OCI-LY3 (cell line): ENCODE measurements at regions not wholly inside any gene's neighbourhood (a gene's known extent, or its start where the extent isn't known, plus 50 kb on each side); places are given as distances from the start of the nearest gene placed in this dataset.

Experiments used
- H2AFZ ChIP-seq: fragments of 200-600, 300-600 bp; shearing (Covaris generic); 2 replicates; pipeline ENCODE4 v1.6.0; 2014; ENCODE audit warnings: antibody characterized with exemption, low read depth, low read length
- H3K27ac ChIP-seq: fragments of 200-600, 300-600 bp; sonication (generic); 2 replicates; pipeline ENCODE4 v1.5.1; 2014; ENCODE audit warnings: mild to moderate bottlenecking, low read length, moderate library complexity, mixed read lengths
- H3K27me3 ChIP-seq: fragments of 200-600, 300-600 bp; sonication (generic); 2 replicates; pipeline ENCODE4 v1.6.1; 2014; ENCODE audit warnings: low read depth, low read length, mixed read lengths
- H3K36me3 ChIP-seq: fragments of 200-600, 300-600 bp; sonication (generic); replicated peaks from 2 replicates; pipeline ENCODE3; 2014; ENCODE audit warnings: low read depth, low read length, mixed read lengths
- H3K4me1 ChIP-seq: fragments of 300-600, 200-600 bp; sonication (generic); 2 replicates; pipeline ENCODE4 v1.6.1; 2014; ENCODE audit warnings: low read length, mixed read lengths
- H3K4me2 ChIP-seq: fragments of 200-600, 300-600 bp; sonication (generic); 2 replicates; pipeline ENCODE4 v1.6.1; 2014; ENCODE audit warnings: low read length, mixed read lengths
- H3K4me3 ChIP-seq: fragments of 300-600, 200-600 bp; sonication (generic); 2 replicates; pipeline ENCODE4 v1.5.1; 2014; ENCODE audit warnings: antibody characterized with exemption, mild to moderate bottlenecking, low read length, moderate library complexity
- H3K79me2 ChIP-seq: fragments of 300-600, 200-600 bp; shearing (Covaris generic); 2 replicates; pipeline ENCODE4 v1.6.1; 2014; ENCODE audit warnings: mild to moderate bottlenecking, low read length, mixed read lengths
- H3K9ac ChIP-seq: fragments of 300-600, 200-600 bp; shearing (Covaris generic); 2 replicates; pipeline ENCODE4 v1.6.0; 2014; ENCODE audit warnings: mild to moderate bottlenecking, low read length, moderate library complexity
- H3K9me3 ChIP-seq: fragments of 200-600, 300-600 bp; shearing (Covaris generic); 2 replicates; pipeline ENCODE4 v1.6.1; 2014; ENCODE audit warnings: low read length, mixed read lengths; ENCODE audit not compliant: insufficient read depth
- H4K20me1 ChIP-seq: fragments of 200-600, 300-600 bp; sonication (generic); 2 replicates; pipeline ENCODE4 v1.6.1; 2016; ENCODE audit warnings: low read length, mixed read lengths; ENCODE audit not compliant: insufficient read depth
- EZH2phosphoT487 ChIP-seq: fragments of 200-600 bp; shearing (Covaris generic); IDR thresholded peaks from 2 replicates; pipeline ENCODE4 v1.6.1; 2018; ENCODE audit warnings: antibody characterized with exemption, mixed run types, low read depth
- TF ChIP-seq, protein P1 (sequence below): fragments of 200-600, 300-600 bp; sonication (generic); IDR thresholded peaks from 2 replicates; pipeline ENCODE4 v1.5.1; 2014; ENCODE audit warnings: antibody characterized with exemption, low read length, low read depth

- H3K79me2 ChIP-seq: no peaks in the 10 kb centered on the region
- H4K20me1 ChIP-seq: no peaks in the 10 kb centered on the region
- TF ChIP-seq EZH2phosphoT487: no peak
- TF ChIP-seq, protein P1, sequence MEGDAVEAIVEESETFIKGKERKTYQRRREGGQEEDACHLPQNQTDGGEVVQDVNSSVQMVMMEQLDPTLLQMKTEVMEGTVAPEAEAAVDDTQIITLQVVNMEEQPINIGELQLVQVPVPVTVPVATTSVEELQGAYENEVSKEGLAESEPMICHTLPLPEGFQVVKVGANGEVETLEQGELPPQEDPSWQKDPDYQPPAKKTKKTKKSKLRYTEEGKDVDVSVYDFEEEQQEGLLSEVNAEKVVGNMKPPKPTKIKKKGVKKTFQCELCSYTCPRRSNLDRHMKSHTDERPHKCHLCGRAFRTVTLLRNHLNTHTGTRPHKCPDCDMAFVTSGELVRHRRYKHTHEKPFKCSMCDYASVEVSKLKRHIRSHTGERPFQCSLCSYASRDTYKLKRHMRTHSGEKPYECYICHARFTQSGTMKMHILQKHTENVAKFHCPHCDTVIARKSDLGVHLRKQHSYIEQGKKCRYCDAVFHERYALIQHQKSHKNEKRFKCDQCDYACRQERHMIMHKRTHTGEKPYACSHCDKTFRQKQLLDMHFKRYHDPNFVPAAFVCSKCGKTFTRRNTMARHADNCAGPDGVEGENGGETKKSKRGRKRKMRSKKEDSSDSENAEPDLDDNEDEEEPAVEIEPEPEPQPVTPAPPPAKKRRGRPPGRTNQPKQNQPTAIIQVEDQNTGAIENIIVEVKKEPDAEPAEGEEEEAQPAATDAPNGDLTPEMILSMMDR: no peak
- H2AFZ ChIP-seq: no peak overlapping the region
- H3K27me3 ChIP-seq: no peaks in the 10 kb centered on the region
- no peak overlapping the region for H3K4me3 ChIP-seq
- H3K9ac ChIP-seq: no peak overlapping the region
- H3K4me2 ChIP-seq: no peak overlapping the region
- no peaks in the 10 kb centered on the region for H3K9me3 ChIP-seq
- no peaks in the 10 kb centered on the region for H3K4me1 ChIP-seq
- no peaks in the 10 kb centered on the region for H3K36me3 ChIP-seq
- no peak overlapping the region for H3K27ac ChIP-seq
Measured at GRCh38 chrX:42025861-42026260, 102.5 kb upstream of the CASK start.

DNA sequence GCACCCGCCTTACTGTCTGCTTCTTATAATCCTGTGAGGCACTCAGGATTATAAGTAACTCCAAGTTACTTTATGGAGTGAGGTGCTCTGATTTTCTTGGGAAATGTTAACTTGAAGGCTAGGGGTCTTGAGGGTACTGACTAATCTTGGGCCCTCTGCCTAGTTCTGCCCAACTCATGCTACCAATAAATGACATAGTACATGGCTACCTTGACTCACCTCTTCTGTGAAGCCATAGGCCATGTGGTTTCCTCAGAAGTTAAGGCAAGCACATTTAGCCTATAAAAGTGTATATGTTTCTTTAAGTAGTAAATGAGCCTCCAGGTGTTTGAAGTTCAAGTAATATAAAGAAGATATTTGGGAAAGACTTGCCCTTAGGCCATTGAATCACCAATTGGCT is 99.8 kb upstream of the CASK start:
- Histone ChIP-seq H3K4me2 (no peak overlapping the region), H3K9me3 (no peaks in the 10 kb centered on the region), H3K4me3 (no peak overlapping the region), H3K4me1 (no peaks in the 10 kb centered on the region), H3K27ac (no peak overlapping the region), H3K9ac (no peak overlapping the region), H3K27me3 (no peaks in the 10 kb centered on the region), H4K20me1 (no peaks in the 10 kb centered on the region), H3K79me2 (no peaks in the 10 kb centered on the region), H3K36me3 (no peaks in the 10 kb centered on the region), H2AFZ (no peak overlapping the region)
- TF ChIP-seq EZH2phosphoT487: no peak
- TF ChIP-seq, protein P1: no peak

GRCh38 chrX:42022158-42022557 is 98.8 kb upstream of the CASK start:
- H3K27me3 ChIP-seq: no peaks in the 10 kb centered on the region
- no peaks in the 10 kb centered on the region for H4K20me1 ChIP-seq
- H2AFZ ChIP-seq: no peak overlapping the region
- no peaks in the 10 kb centered on the region for H3K36me3 ChIP-seq
- H3K79me2 ChIP-seq: no peaks in the 10 kb centered on the region
- no peak overlapping the region for H3K9ac ChIP-seq
- no peak overlapping the region for H3K27ac ChIP-seq
- H3K4me2 ChIP-seq: no peak overlapping the region
- H3K4me3 ChIP-seq: no peak overlapping the region
- H3K4me1 ChIP-seq: no peaks in the 10 kb centered on the region
- no peak for TF ChIP-seq EZH2phosphoT487
- TF ChIP-seq, protein P1: no peak
- no peaks in the 10 kb centered on the region for H3K9me3 ChIP-seq

DNA sequence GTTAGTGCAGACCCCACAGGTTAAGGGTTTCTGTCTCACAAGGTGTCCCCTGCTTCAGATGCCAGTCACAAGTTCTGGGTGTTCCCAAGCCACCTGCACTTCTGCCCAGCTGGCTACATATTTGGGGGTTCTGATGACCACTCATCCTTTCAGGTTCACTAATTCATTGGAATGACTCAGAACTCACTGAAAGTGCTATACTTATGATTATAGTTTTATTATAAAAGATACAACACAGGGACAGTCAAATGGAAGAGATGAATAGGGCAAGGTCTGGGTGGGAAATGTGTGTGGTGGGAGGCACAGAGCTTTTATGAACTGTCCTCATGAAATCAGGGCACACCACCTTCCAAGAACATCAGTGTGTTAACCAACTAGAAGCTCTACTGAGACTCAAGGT is 97.7 kb upstream of the CASK start:
- H2AFZ ChIP-seq: no peak overlapping the region
- no peak overlapping the region for H3K9ac ChIP-seq
- no peaks in the 10 kb centered on the region for H3K79me2 ChIP-seq
- no peak for TF ChIP-seq EZH2phosphoT487
- TF ChIP-seq, protein P1: no peak
- H3K36me3 ChIP-seq: no peaks in the 10 kb centered on the region
- H3K27me3 ChIP-seq: no peaks in the 10 kb centered on the region
- H3K27ac ChIP-seq: no peak overlapping the region
- no peaks in the 10 kb centered on the region for H4K20me1 ChIP-seq
- no peaks in the 10 kb centered on the region for H3K4me1 ChIP-seq
- no peak overlapping the region for H3K4me2 ChIP-seq
- H3K4me3 ChIP-seq: no peak overlapping the region
- no peaks in the 10 kb centered on the region for H3K9me3 ChIP-seq
